A549 (cell line): ENCODE measurements at regions not wholly inside any gene's neighbourhood (a gene's known extent, or its start where the extent isn't known, plus 50 kb on each side); places are given as distances from the start of the nearest gene placed in this dataset.

Experiments
- ATAC-seq, 2 experiments: fragments of 200-7000 bp in 1 of 2; fragments of >200 bp in 1 of 2; cut with Nextera tagmentation in 1 of 2; cut with Tn5 transposase in 1 of 2; 3 replicates each; pipeline versions ENCODE4 v1.8.0 to v1.9.1; 2018 to 2020; ENCODE audit warnings: mild to moderate bottlenecking in 1 of 2, moderate library complexity in 1 of 2
- CTCF ChIA-PET: fragments of 300-600 bp; sonication (Branson Sonifier 250); formaldehyde crosslinking; extraction: SDS; loops from one replicate; lab custom pipeline; 2021; ENCODE audit warnings: antibody characterized with exemption, inconsistent platforms; lab: Yijun Ruan, JAX
- POLR2A ChIA-PET: fragments of 350-600 bp; formaldehyde crosslinking; extraction: SDS; loops from one replicate; lab custom pipeline; 2021; ENCODE audit warnings: antibody characterized with exemption, inconsistent platforms; lab: Yijun Ruan, JAX
- DNase-seq, 2 experiments: peaks; one replicate each; pipeline versions ENCODE4 v3.0.0 to v3.0.0-alpha.2; 2011 to 2016; ENCODE audit warnings: low read depth in 1 of 2, low spot score in 1 of 2
- FAIRE-seq: peaks from 2 replicates; lab custom pipeline; 2011; peaks lifted over from hg19 to GRCh38; lab: Jason Lieb, UNC
- H3K27ac ChIP-seq, 2 experiments: fragments of >200 bp; sonication (Bioruptor Twin); formaldehyde crosslinking; 3 replicates each; pipeline ENCODE4 v1.5.1; 2016 to 2017
- H3K4me1 ChIP-seq: fragments of >200 bp; sonication (Bioruptor Twin); formaldehyde crosslinking; 3 replicates; pipeline ENCODE4 v1.6.1; 2016
- H3K4me2 ChIP-seq: fragments of >200 bp; sonication (Bioruptor Twin); formaldehyde crosslinking; 3 replicates; pipeline ENCODE4 v1.6.1; 2016
- H3K4me3 ChIP-seq: fragments of >200 bp; sonication (Bioruptor Twin); formaldehyde crosslinking; 3 replicates; pipeline ENCODE4 v1.5.1; 2016
- H3K9me3 ChIP-seq: fragments of >200 bp; sonication (Bioruptor Twin); formaldehyde crosslinking; 3 replicates; pipeline ENCODE4 v1.6.1; 2016
- CBX8 ChIP-seq: fragments of 200-600 bp; sonication (generic); IDR thresholded peaks from 2 replicates; pipeline ENCODE4 v1.6.1; 2016
- CEBPB ChIP-seq, 2 experiments: fragments of >200 bp in 1 of 2; sonication (Bioruptor Twin) in 1 of 2; formaldehyde crosslinking in 1 of 2; IDR thresholded peaks; 2 replicates each; pipeline ENCODE4 v1.6.1; 2012 to 2016
- CHD2 ChIP-seq: fragments of 150-350 bp; IDR thresholded peaks from 2 replicates; pipeline ENCODE4 v1.6.1; 2014; ENCODE audit warnings: low read length; ENCODE audit not compliant: partially characterized antibody
- FOSL2 ChIP-seq, 2 experiments: fragments of 450-650 bp in 1 of 2; fragments of >200 bp in 1 of 2; sonication (Bioruptor Twin) in 1 of 2; formaldehyde crosslinking; IDR thresholded peaks; 2 replicates each; pipeline versions ENCODE4 v1.5.0 to v1.6.1; 2016 to 2020; ENCODE audit warnings: mild to moderate bottlenecking in 1 of 2, moderate library complexity in 1 of 2
- HMGXB4 ChIP-seq: fragments of 250-450 bp; sonication (Bioruptor Pico); IDR thresholded peaks from 2 replicates; pipeline ENCODE4 v1.5.0; 2021; ENCODE audit warnings: mild to moderate bottlenecking, moderate library complexity, borderline replicate concordance
- JUN ChIP-seq, 2 experiments: fragments of >200 bp; sonication (Bioruptor Twin); formaldehyde crosslinking; IDR thresholded peaks; 2 replicates in 1 of 2; 3 replicates in 1 of 2; pipeline ENCODE4 v1.6.1; 2016 to 2017
- RFX5 ChIP-seq: fragments of 450-650 bp; IDR thresholded peaks from 2 replicates; pipeline ENCODE4 v1.7.1; 2014; ENCODE audit warnings: antibody characterized with exemption, mild to moderate bottlenecking, moderate library complexity
- SREBF2 ChIP-seq: fragments of 450-650 bp; IDR thresholded peaks from 2 replicates; pipeline ENCODE4 v1.6.1; 2014; ENCODE audit warnings: mild to moderate bottlenecking, moderate library complexity
- TFCP2L1 ChIP-seq: fragments of 250-450 bp; sonication (Bioruptor Pico); IDR thresholded peaks from 2 replicates; pipeline ENCODE4 v1.5.0; 2021; ENCODE audit warnings: mild to moderate bottlenecking
- WGBS: methylation state at CpG from one replicate; pipeline ENCODE4 v1.1.6; 2017; ENCODE audit errors: missing lambda C conversion rate; 5-methylcytosine and 5-hydroxymethylcytosine counted together

DNA sequence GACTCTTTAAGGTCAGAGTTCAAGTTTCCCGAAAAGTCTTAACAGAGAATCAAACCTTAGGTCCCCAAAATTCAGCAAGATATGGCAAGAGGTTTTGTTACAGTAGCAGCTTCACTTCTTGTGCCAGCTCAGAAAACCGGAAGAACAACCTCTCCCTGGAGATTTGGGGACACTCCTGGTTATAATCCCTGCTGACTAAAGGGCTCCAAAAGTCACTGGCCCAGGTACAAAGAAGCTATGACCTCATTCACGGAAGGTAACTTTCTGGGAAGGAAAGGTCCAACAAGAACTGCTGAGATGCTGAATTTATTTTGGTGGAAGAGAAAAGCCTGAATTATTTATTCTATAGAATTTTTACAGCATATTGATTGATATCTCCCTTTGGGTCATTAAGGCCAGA, 55.6 kb upstream of the DIO2 start:
- Histone ChIP-seq H3K4me1 (peaks cover 13% of the 10 kb centered on the region), H3K27ac (no peak overlapping the region), H3K9me3 (no peaks in the 10 kb centered on the region), H3K4me3 (no peak overlapping the region), H3K4me2 (no peak overlapping the region)
- no peak for FAIRE-seq
- POLR2A ChIA-PET: no interaction called here
- DNase-seq: no peak
- TF ChIP-seq RFX5 (no peak), SREBF2 (no peak), FOSL2 (IDR thresholded peaks at IDR 0.05) (no peak), FOSL2 (CRISPR knock-in tag; IDR thresholded peaks at IDR 0.05) (no peak), TFCP2L1 (CRISPR knock-in tag) (no peak), CBX8 (no peak), HMGXB4 (CRISPR knock-in tag) (no peak), CHD2 (no peak)
- CTCF ChIA-PET: no interaction called here
- WGBS: 77% methylated on average over 3 of the region's 3 CpGs
- ATAC-seq: no peak

GRCh38 chr14:80264702-80265101, 53.4 kb upstream of the DIO2 start:
- CTCF ChIA-PET: no interaction called here
- no peak for FAIRE-seq
- no peak for DNase-seq
- 74% methylated on average over 3 of the region's 3 CpGs for WGBS
- Histone ChIP-seq H3K4me1 (peaks cover 8% of the 10 kb centered on the region), H3K27ac (no peak overlapping the region)
- no peak for ATAC-seq
- no peak for TF ChIP-seq CEBPB (IDR thresholded peaks at IDR 0.05)
- no peak for TF ChIP-seq JUN (IDR thresholded peaks at IDR 0.05)
- TF ChIP-seq, all 56 proteins: peak for 0
- POLR2A ChIA-PET: no interaction called here
- no peak overlapping the region for H3K4me2 ChIP-seq
- H3K9me3 ChIP-seq: no peaks in the 10 kb centered on the region
- no peak overlapping the region for H3K4me3 ChIP-seq
